Ishikawa (cell line): ENCODE measurements at regions not wholly inside any gene's neighbourhood (a gene's known extent, or its start where the extent isn't known, plus 50 kb on each side); places are given as distances from the start of the nearest gene placed in this dataset.

ENCODE experiments used
- CREB1 ChIP-seq: IDR thresholded peaks from 2 replicates; pipeline ENCODE4 v1.6.1; 2012; ENCODE audit warnings: low read depth
- EGR1 ChIP-seq: IDR thresholded peaks from 2 replicates; pipeline ENCODE4 v1.6.1; 2012
- EP300 ChIP-seq: IDR thresholded peaks from 2 replicates; pipeline ENCODE4 v1.6.1; 2012; ENCODE audit warnings: borderline replicate concordance
- NFIC ChIP-seq: IDR thresholded peaks from 2 replicates; pipeline ENCODE4 v1.6.1; 2012
- REST ChIP-seq: IDR thresholded peaks from 2 replicates; pipeline ENCODE4 v1.6.1; 2012; ENCODE audit warnings: low read depth, mild to moderate bottlenecking
- TAF1 ChIP-seq: IDR thresholded peaks from 2 replicates; pipeline ENCODE4 v1.6.1; 2012; ENCODE audit warnings: low read depth, mild to moderate bottlenecking
- TEAD4 ChIP-seq: IDR thresholded peaks from 2 replicates; pipeline ENCODE4 v1.6.1; 2012
- USF1 ChIP-seq: IDR thresholded peaks from 2 replicates; pipeline ENCODE4 v1.6.1; 2012
- YY1 ChIP-seq: IDR thresholded peaks from 2 replicates; pipeline ENCODE4 v1.6.1; 2012; ENCODE audit warnings: low read depth
- ZBTB7A ChIP-seq: IDR thresholded peaks from 2 replicates; pipeline ENCODE4 v1.6.1; 2012; ENCODE audit warnings: low read depth

GRCh38 chr22:49269928-49270327 lies 557.7 kb downstream of the BRD1 start:
- TF ChIP-seq EGR1 (no peak), YY1 (no peak), EP300 (no peak), TEAD4 (no peak), USF1 (no peak), CREB1 (no peak), TAF1 (no peak), ZBTB7A (no peak), NFIC (no peak), REST (no peak)
